GM23338 (cell line): ENCODE measurements at regions not wholly inside any gene's neighbourhood (a gene's known extent, or its start where the extent isn't known, plus 50 kb on each side); places are given as distances from the start of the nearest gene placed in this dataset.

Source experiments
- ATAC-seq: fragments of 200-7000 bp; cut with Tn5 transposase; 3 replicates; pipeline ENCODE4 v1.9.1; 2020
- DNase-seq: peaks from one replicate; pipeline ENCODE4 v3.0.0-alpha.2; 2015; ENCODE audit warnings: low spot score
- H2AFZ ChIP-seq: fragments of 200-600 bp; sonication (generic); 2 replicates; pipeline ENCODE4 v1.8.0; 2016; ENCODE audit warnings: antibody characterized with exemption, mild to moderate bottlenecking, moderate library complexity
- H3F3A ChIP-seq: fragments of 200-600 bp; sonication (generic); replicated peaks from 2 replicates; pipeline ENCODE4 v1.8.0; 2017; ENCODE audit warnings: antibody characterized with exemption, mixed run types, low read depth
- H3K27ac ChIP-seq: fragments of 200-600 bp; sonication (generic); 2 replicates; pipeline ENCODE4 v1.6.1; 2016; ENCODE audit warnings: low read depth
- H3K27me3 ChIP-seq: fragments of 200-600 bp; sonication (generic); 2 replicates; pipeline ENCODE4 v1.8.0; 2016; ENCODE audit warnings: mild to moderate bottlenecking, mixed run types, moderate library complexity; ENCODE audit not compliant: insufficient read depth
- H3K36me3 ChIP-seq: fragments of 200-600 bp; sonication (generic); 2 replicates; pipeline ENCODE4 v1.8.0; 2016; ENCODE audit warnings: mild to moderate bottlenecking; ENCODE audit not compliant: insufficient read depth
- H3K4me1 ChIP-seq: fragments of 200-600 bp; sonication (generic); 2 replicates; pipeline ENCODE4 v1.8.0; 2016; ENCODE audit warnings: mild to moderate bottlenecking, moderate library complexity; ENCODE audit not compliant: insufficient read depth
- H3K4me2 ChIP-seq: fragments of 200-600 bp; sonication (generic); 2 replicates; pipeline ENCODE4 v1.7.1; 2017; ENCODE audit warnings: mixed run types
- H3K4me3 ChIP-seq: fragments of 200-600 bp; sonication (generic); 2 replicates; pipeline ENCODE4 v1.6.1; 2016; ENCODE audit warnings: mixed run types
- H3K79me2 ChIP-seq: fragments of 200-600 bp; sonication (generic); replicated peaks from 2 replicates; pipeline ENCODE4 v1.8.0; 2017; ENCODE audit warnings: mild to moderate bottlenecking; ENCODE audit not compliant: insufficient read depth
- H3K9me2 ChIP-seq: fragments of 200-600 bp; sonication (generic); 2 replicates; pipeline ENCODE4 v1.8.0; 2017; ENCODE audit not compliant: insufficient read depth
- H4K20me1 ChIP-seq: fragments of 200-600 bp; sonication (generic); replicated peaks from 2 replicates; pipeline ENCODE4 v1.8.0; 2017; ENCODE audit warnings: mild to moderate bottlenecking; ENCODE audit not compliant: insufficient read depth
- H3K27ac Mint-ChIP-seq: 2 replicates; pipeline ENCODE4 v1.8.0; 2020; ENCODE audit warnings: inconsistent platforms, mild to moderate bottlenecking, moderate library complexity, mixed read lengths
- H3K27me3 Mint-ChIP-seq: 3 replicates; pipeline ENCODE4 v1.8.0; 2022; ENCODE audit warnings: low read depth, mild to moderate bottlenecking, moderate library complexity, mixed read lengths, inconsistent platforms; ENCODE audit not compliant: insufficient read depth, poor library complexity
- H3K36me3 Mint-ChIP-seq: 3 replicates; pipeline ENCODE4 v1.8.0; 2021; ENCODE audit warnings: low read depth, mild to moderate bottlenecking, inconsistent platforms, moderate library complexity, mixed read lengths
- H3K4me1 Mint-ChIP-seq: 3 replicates; pipeline ENCODE4 v1.8.0; 2020; ENCODE audit warnings: mild to moderate bottlenecking, inconsistent platforms, mixed read lengths
- H3K4me3 Mint-ChIP-seq: 3 replicates; pipeline ENCODE4 v1.8.0; 2021; ENCODE audit warnings: moderate library complexity, mild to moderate bottlenecking, inconsistent platforms, mixed read lengths
- H3K9me3 Mint-ChIP-seq: 3 replicates; pipeline ENCODE4 v1.8.0; 2020; ENCODE audit warnings: moderate library complexity, mild to moderate bottlenecking, inconsistent platforms, mixed read lengths
- CREB1 ChIP-seq: fragments of 250-450 bp; sonication (Bioruptor Pico); IDR thresholded peaks from 2 replicates; pipeline ENCODE4 v1.5.0; 2020; ENCODE audit warnings: low read depth, mild to moderate bottlenecking, moderate library complexity
- REST ChIP-seq: IDR thresholded peaks from one replicate; pipeline ENCODE4 v1.6.1; 2018; ENCODE audit warnings: antibody characterized with exemption; ENCODE audit not compliant: unreplicated experiment
- STAT1 ChIP-seq: IDR thresholded peaks from one replicate; pipeline ENCODE4 v1.6.1; 2016; ENCODE audit warnings: antibody characterized with exemption; ENCODE audit not compliant: unreplicated experiment
- ZNF114 ChIP-seq: fragments of 250-450 bp; sonication (Bioruptor Pico); IDR thresholded peaks from 2 replicates; pipeline ENCODE4 v1.5.0; 2020; ENCODE audit warnings: mild to moderate bottlenecking, moderate library complexity
- ZNF331 ChIP-seq: fragments of 250-450 bp; sonication (Bioruptor Pico); IDR thresholded peaks from 2 replicates; pipeline ENCODE4 v1.5.0; 2020; ENCODE audit warnings: low read depth, mild to moderate bottlenecking, moderate library complexity
- TF ChIP-seq, protein P1 (sequence below): fragments of 250-450 bp; sonication (Bioruptor Pico); IDR thresholded peaks from 2 replicates; pipeline ENCODE4 v1.5.0; 2020; ENCODE audit warnings: mild to moderate bottlenecking, moderate library complexity

DNA sequence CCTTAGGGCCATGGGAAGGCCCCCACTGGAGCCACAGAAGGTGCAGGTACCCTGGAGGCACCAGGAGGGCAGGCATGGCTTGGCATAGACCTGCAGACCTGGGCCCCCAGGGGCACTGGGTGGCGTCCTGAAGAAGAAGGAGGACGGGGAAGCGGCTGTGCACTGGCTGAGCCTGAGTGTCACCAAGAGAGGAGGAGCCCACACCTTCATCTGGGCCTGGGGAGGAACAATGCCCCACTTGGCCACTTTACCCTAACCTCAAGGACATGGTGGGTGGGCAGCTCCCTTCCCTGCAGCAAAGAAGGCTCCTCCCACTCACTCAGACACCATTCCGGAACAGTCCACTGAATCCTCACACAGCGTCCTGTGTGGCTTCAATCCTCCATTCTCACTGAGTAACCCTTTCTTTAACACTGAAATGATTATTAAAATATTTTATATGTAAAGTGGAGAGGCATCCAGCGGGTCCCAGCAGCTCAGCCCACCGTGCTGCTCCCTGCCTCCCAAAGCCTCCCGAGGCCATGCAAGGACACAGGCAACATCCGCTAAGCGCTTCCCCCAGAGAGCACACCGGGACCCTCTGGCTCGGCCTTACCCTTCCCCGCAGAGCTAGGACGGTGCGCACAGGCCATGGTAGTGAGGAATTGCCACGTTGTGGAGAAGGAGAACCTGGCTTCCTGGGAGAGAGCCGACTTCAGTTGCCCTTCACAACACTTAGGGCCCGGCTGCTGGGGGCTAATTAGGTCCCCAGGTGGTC, 516.7 kb upstream of the MGMT start:
- Histone ChIP-seq H2AFZ (no peak overlapping the region), H3K27ac (no peak overlapping the region), H3K36me3 (no peaks in the 10 kb centered on the region), H4K20me1 (no peaks in the 10 kb centered on the region), H3K4me1 (no peaks in the 10 kb centered on the region), H3K4me2 (no peak overlapping the region), H3K9me2 (0 out of 2 replicates have a peak, but pooled peaks cover 5% of the 10 kb centered on the region), H3F3A (no peaks in the 10 kb centered on the region), H3K4me3 (no peak overlapping the region), H3K27me3 (no peaks in the 10 kb centered on the region), H3K79me2 (no peaks in the 10 kb centered on the region)
- TF ChIP-seq REST (no peak), ZNF114 (no peak), ZNF331 (CRISPR knock-in tag) (no peak), STAT1 (no peak)
- Mint-ChIP-seq H3K4me3 (no peak overlapping the region), H3K9me3 (peaks cover 12% of the 10 kb centered on the region), H3K27ac (no peak overlapping the region), H3K4me1 (no peaks in the 10 kb centered on the region), H3K36me3 (no peaks in the 10 kb centered on the region; the same call in 1 of the 3 replicates), H3K27me3 (peaks cover 3% of the 10 kb centered on the region)
- ATAC-seq = no peak
- DNase-seq = no peak

DNA sequence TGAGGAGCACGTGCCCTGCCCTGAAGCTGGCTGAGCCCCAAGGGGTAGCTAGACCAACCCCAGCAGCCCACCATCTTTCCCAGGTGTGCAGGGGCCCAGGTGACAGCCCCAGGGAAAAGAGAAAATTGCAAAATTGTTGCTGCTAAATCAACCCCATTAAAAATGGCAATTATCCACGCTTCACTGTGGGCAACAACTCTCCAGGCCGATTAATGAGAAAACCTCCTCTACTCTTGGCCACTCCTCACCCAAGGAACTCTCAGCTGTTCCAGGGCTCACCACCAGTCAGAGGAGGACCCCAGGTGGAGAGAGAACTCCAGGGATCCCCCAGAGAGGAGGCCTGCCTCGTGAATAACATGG, 516.1 kb upstream of the MGMT start:
- H3K36me3 Mint-ChIP-seq = no peaks in the 10 kb centered on the region; the same call in 1 of the 3 replicates
- TF ChIP-seq ZNF331 (CRISPR knock-in tag) (no peak), REST (no peak), CREB1 (no peak)
- TF ChIP-seq, protein P1, sequence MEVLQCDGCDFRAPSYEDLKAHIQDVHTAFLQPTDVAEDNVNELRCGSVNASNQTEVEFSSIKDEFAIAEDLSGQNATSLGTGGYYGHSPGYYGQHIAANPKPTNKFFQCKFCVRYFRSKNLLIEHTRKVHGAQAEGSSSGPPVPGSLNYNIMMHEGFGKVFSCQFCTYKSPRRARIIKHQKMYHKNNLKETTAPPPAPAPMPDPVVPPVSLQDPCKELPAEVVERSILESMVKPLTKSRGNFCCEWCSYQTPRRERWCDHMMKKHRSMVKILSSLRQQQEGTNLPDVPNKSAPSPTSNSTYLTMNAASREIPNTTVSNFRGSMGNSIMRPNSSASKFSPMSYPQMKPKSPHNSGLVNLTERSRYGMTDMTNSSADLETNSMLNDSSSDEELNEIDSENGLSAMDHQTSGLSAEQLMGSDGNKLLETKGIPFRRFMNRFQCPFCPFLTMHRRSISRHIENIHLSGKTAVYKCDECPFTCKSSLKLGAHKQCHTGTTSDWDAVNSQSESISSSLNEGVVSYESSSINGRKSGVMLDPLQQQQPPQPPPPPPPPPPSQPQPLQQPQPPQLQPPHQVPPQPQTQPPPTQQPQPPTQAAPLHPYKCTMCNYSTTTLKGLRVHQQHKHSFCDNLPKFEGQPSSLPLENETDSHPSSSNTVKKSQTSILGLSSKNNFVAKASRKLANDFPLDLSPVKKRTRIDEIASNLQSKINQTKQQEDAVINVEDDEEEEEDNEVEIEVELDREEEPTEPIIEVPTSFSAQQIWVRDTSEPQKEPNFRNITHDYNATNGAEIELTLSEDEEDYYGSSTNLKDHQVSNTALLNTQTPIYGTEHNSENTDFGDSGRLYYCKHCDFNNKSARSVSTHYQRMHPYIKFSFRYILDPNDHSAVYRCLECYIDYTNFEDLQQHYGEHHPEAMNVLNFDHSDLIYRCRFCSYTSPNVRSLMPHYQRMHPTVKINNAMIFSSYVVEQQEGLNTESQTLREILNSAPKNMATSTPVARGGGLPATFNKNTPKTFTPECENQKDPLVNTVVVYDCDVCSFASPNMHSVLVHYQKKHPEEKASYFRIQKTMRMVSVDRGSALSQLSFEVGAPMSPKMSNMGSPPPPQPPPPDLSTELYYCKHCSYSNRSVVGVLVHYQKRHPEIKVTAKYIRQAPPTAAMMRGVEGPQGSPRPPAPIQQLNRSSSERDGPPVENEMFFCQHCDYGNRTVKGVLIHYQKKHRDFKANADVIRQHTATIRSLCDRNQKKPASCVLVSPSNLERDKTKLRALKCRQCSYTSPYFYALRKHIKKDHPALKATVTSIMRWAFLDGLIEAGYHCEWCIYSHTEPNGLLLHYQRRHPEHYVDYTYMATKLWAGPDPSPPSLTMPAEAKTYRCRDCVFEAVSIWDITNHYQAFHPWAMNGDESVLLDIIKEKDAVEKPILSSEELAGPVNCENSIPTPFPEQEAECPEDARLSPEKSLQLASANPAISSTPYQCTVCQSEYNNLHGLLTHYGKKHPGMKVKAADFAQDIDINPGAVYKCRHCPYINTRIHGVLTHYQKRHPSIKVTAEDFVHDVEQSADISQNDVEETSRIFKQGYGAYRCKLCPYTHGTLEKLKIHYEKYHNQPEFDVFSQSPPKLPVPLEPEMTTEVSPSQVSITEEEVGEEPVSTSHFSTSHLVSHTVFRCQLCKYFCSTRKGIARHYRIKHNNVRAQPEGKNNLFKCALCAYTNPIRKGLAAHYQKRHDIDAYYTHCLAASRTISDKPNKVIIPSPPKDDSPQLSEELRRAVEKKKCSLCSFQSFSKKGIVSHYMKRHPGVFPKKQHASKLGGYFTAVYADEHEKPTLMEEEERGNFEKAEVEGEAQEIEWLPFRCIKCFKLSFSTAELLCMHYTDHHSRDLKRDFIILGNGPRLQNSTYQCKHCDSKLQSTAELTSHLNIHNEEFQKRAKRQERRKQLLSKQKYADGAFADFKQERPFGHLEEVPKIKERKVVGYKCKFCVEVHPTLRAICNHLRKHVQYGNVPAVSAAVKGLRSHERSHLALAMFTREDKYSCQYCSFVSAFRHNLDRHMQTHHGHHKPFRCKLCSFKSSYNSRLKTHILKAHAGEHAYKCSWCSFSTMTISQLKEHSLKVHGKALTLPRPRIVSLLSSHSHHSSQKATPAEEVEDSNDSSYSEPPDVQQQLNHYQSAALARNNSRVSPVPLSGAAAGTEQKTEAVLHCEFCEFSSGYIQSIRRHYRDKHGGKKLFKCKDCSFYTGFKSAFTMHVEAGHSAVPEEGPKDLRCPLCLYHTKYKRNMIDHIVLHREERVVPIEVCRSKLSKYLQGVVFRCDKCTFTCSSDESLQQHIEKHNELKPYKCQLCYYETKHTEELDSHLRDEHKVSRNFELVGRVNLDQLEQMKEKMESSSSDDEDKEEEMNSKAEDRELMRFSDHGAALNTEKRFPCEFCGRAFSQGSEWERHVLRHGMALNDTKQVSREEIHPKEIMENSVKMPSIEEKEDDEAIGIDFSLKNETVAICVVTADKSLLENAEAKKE (CRISPR knock-in tag) = no peak

More for the DNA sequence above, 516.1 kb upstream of the MGMT start:
- Histone ChIP-seq H3K4me2 (no peak overlapping the region), H3K27ac (no peak overlapping the region), H3K4me1 (no peaks in the 10 kb centered on the region), H3F3A (no peaks in the 10 kb centered on the region), H3K9me2 (0 out of 2 replicates have a peak, but pooled peaks cover 5% of the 10 kb centered on the region), H4K20me1 (no peaks in the 10 kb centered on the region), H3K36me3 (no peaks in the 10 kb centered on the region), H2AFZ (no peak overlapping the region), H3K79me2 (no peaks in the 10 kb centered on the region), H3K27me3 (no peaks in the 10 kb centered on the region), H3K4me3 (no peak overlapping the region)
- H3K27ac Mint-ChIP-seq = no peak overlapping the region
- H3K4me3 Mint-ChIP-seq = no peak overlapping the region
- DNase-seq (no peak), ATAC-seq (no peak)
- H3K27me3 Mint-ChIP-seq = peaks cover under 1% of the 10 kb centered on the region
- no peaks in the 10 kb centered on the region for H3K4me1 Mint-ChIP-seq
- peaks cover 12% of the 10 kb centered on the region for H3K9me3 Mint-ChIP-seq
